NCI-H460 (cell line): ENCODE measurements at regions not wholly inside any gene's neighbourhood (a gene's known extent, or its start where the extent isn't known, plus 50 kb on each side); places are given as distances from the start of the nearest gene placed in this dataset.

Experiments
- DNase-seq: peaks from one replicate; pipeline ENCODE4 v3.0.0-alpha.2; 2016; ENCODE audit warnings: low read depth; ENCODE audit errors: extremely low read depth

- no peak for DNase-seq
Observed at GRCh38 chr18:68532328-68532885, 182.5 kb downstream of the TMX3 start.

DNA sequence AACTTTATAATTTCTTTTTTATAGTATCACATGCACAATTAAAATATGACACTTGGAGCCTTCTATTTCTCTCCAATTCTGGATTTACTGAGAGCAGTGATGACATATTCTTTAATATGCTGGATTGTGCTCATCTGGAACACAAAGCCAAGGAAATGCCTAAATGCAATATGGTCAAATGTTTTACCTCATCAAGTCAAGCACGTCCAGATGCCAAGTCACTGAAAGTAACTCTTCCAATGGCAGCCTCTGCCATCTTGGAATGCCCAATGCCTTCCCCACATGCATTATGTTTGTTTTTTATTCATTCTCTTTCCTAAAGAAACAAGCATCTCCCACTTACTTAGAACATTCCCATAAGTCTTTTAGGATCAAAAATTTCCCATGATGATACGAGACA, 189.8 kb downstream of the TMX3 start:
- no peak for DNase-seq

DNA sequence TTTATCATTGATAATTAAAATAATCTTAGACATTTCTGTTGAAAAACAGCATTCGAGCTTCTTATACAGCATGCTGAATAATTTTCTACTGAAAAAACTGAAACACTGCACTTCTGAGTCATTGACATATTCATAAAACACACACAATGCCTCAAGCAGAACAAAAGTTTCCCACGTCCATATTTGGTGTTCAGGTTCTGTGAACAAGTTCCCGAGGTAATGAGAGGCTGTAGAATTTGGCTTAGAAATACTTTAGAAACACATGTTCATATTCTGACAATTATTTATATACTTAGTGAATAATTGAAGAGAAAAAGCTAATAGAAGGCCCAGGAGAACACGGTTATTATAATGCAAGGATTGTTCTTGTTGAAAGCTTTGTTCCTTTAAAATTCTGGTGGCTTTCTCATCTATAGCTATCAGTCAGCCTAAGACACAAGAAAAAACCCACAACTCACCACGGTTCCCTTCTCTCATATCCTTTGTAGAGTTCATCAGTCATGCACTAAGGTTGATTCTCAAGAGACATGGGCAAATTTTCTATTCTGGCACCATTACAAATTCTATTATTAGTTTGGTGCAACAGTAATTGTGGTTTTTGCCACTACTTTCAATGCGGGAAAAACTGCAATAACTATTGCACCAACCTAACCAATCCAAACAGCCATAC, 194.4 kb downstream of the TMX3 start:
- DNase-seq: no peak

GRCh38 chr18:68519336-68519735, 195.6 kb downstream of the TMX3 start:
- DNase-seq: no peak

DNA sequence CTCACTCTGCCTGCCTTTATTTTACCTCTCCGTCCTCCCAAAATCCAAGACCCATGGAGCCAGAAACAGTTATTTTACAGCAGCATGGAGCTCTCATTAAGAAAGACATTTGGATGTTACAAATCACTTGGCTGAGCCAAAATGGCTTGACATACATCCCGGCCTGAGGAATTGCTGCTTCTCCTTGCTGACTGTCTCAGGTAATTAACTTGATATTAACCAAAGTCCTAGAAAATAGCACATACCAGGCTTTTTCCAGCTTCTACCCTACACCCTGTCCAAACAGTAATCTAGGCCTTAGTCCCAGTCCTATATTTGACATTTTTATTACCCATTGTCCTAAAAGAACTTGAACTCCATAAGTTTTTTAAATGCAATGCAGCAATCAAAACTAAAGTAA, 205.0 kb downstream of the TMX3 start:
- no peak for DNase-seq

GRCh38 chr18:68507781-68508180, 207.1 kb downstream of the TMX3 start:
- no peak for DNase-seq

GRCh38 chr18:68505178-68505574, 209.7 kb downstream of the TMX3 start:
- DNase-seq: no peak

DNA sequence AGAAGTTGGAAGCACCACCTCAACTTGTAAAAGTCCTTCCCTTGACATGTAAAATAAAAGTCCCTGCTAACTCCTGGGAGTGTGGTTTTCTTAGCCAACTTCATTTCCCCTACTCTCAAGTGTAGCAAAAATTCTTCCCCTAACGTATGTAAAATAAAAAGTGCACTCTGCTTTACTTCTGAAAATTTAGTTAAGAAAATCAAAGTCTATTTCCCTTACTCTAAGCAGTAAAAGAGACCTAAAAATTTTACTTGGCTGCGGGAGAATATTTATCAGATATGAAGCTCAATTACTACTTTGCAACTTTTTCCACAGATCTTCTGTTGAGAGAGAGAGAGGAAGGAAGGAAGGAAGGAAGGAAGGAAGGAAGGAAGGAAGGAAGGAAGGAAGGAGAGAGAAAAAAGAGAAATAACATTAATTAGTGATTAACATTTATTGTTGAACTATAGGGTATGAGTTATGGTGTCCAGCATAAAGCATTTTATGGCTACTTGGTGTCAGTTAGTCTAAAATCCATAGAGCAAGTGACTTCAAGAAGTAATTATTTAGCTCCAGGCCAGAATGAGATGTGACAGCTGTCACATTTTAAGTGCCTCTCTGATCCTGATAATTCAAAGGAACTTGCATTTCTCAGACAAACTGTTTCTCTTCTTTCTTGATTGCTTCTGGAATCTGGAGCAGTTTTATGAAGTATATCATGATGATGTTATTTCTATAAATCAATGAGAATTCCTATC, 210.3 kb downstream of the TMX3 start:
- no peak for DNase-seq

- DNase-seq: no peak
Observed at GRCh38 chr18:68500556-68500955, 214.4 kb downstream of the TMX3 start.

GRCh38 chr18:68499141-68499540, 215.8 kb downstream of the TMX3 start:
- DNase-seq: no peak

DNA sequence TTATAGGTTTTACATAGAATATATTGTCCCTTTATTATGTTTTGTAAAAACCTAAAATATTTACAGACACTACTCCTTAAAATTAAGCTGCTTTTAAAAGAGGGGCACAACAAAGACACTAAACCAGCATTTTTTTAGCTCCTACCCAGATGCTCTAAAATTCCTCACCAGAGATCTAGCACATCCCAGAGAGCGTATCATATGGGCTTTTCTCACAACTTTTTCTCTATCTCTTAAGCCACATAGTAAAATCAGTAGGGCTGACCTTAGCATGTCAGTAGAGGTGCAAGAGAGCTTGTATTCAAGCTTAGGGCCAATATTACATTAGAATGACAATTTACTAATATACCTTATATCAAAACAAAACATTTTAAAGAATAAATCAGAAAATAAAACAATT, 216.3 kb downstream of the TMX3 start:
- no peak for DNase-seq

DNA sequence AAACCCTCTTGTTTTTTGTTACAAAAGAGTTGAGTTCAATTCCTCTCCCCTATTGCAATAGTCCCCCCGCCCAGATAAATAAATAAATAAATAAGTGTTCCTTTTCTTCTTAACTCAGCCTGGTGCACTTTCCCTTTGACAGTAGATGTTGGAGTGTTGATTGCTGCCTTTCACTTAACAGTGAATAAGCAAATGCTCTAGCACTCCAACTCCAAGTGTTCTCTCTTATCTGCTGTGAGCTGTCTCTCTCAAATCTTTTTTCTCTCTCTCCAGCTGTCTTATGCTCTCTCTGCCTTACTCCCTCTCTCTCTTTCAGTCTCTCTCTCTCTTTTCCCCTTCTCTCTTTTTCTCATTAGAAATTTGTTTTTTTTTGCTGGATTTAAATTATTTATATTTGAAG, 216.7 kb downstream of the TMX3 start:
- no peak for DNase-seq

- DNase-seq: no peak
Observed at GRCh38 chr18:68494802-68495581, 219.9 kb downstream of the TMX3 start.

GRCh38 chr18:68489013-68489792, 225.7 kb downstream of the TMX3 start:
- no peak for DNase-seq

DNA sequence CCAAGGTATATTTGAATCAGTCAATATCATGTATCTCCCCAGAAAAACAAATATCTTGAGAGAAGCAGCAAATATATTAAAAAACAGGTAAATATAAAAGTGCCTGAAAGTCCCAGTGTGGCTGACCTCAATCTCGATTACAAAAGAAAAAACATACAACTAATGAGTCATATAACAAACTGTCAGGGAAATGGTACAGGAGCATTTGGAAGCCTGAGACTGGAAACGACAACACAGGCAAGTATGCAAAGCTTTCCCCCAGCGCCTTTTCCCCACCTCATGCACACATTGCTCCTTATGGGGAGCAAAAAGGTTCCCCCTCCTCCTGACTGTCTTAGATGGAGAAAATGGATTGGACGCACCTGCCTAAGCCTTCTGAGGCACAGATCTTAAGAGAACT, 230.7 kb downstream of the TMX3 start:
- DNase-seq: no peak

DNA sequence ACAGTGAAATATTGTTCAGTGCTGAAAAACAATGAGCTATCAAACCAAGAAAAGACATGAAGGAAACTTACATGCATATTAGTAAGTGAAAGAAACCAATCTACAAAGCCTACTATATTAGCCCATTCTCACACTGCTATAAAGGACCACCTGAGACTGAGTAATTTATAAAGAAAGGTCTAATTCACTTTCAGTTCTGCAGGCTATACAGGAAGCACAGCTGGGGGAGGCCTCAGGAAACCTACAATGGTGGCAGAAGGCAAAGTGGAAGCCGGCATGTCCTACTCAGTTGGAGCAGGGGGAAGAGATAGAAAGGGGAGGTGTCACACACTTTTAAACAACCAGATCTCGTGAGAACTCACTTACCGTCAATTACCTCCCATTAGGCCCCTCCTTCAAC, 232.1 kb downstream of the TMX3 start:
- DNase-seq: no peak

DNA sequence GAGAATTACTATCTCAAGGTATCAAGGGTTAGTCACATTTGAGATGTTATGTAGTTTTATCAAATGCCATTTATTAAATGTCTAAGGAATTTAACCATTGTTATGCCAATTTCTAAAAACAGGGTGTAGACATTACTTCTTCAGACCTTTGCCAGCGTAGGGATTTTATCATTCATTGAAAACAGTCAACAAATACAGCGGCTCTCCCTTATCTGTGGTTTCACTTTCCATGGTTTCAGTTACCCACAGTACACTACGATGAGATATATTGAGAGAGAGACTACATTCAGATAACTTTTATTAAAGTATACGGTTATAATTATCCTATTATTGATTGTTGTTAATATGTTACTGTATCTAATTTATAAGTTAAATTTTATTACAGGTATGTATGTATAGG, 234.7 kb downstream of the TMX3 start:
- no peak for DNase-seq

GRCh38 chr18:68478246-68478645, 236.7 kb downstream of the TMX3 start:
- no peak for DNase-seq

- no peak for DNase-seq
Observed at GRCh38 chr18:68475883-68476282, 239.0 kb downstream of the TMX3 start.

DNA sequence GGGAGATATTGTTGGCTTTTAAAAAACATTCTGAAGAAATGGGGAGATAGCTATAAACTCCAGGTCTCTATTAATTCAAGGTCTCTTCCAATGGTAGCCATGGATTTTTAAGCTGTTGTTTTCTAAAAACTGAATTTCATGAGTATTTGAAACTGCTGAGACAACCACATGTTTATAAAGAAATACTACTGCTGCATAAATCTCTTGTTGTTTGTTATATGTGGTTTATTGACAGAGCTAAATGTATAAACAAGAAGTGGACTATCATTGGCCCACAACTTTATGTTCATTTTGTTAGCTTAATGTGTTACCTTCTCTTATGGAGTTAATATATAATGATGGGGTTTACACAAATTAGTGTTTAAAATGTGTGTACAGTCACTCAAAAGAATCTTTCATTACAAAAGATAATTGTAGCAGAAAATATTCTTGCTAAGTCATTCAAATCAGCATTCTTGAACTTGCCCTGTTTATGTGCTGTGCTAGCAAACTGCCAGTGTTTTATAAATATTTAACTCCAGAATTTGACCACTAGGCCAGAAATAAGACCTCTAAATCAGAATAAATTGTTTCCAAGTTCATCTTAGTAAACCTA, 242.1 kb downstream of the TMX3 start:
- no peak for DNase-seq
